Fibroblast of skin of scalp (primary cell): ENCODE measurements at regions not wholly inside any gene's neighbourhood (a gene's known extent, or its start where the extent isn't known, plus 50 kb on each side); places are given as distances from the start of the nearest gene placed in this dataset.
"Not testable (repeated sequence)": the region's sequence is repeated elsewhere in the genome, so short reads cannot be mapped to it uniquely, and the experiment has no call there.

Source experiments
- DNase-seq: peaks from one replicate; pipeline ENCODE4 v3.0.0-alpha.2; 2013

DNA sequence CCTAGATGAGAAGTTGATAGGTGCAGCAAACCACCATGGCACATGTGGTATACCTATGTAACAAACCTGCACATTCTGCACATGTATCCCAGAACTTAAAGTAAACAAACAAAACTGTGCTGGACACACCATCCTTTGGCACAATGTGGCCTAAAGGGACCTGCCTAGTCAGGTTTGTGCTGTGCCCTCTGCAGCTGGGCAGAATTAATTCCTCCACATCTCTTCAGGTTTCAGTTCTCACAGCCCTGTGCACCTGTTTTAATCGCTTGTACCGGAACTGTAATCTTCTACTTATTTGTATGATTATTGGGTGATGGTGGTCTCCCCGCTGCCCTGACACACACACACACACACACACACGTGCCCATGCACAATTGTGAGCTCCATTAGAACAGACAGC is 252.7 kb downstream of the ACTR3B start:
- no peak for DNase-seq

DNA sequence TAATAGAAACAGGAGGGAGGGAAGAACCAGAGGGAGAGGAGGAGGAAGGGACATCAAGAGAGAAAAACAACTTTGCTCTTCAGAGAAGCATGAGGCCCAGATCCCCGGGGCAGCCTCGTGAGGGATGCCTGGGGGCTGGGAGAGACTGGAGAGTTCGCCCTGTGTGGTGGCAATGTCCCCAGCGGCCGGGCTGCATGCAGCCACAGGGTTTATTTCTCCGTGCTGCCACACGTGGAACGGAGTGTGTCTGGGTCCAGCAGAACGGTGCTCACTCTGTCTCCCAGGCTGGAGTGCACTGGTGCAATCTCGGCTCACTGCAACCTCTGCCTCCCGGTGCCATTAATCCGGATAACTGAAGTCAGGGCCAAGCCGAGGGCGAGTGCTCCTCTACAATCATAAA is 257.7 kb downstream of the ACTR3B start:
- DNase-seq, result no peak

GRCh38 chr7:153021542-153021941 is 262.0 kb downstream of the ACTR3B start:
- no peak for DNase-seq

DNA sequence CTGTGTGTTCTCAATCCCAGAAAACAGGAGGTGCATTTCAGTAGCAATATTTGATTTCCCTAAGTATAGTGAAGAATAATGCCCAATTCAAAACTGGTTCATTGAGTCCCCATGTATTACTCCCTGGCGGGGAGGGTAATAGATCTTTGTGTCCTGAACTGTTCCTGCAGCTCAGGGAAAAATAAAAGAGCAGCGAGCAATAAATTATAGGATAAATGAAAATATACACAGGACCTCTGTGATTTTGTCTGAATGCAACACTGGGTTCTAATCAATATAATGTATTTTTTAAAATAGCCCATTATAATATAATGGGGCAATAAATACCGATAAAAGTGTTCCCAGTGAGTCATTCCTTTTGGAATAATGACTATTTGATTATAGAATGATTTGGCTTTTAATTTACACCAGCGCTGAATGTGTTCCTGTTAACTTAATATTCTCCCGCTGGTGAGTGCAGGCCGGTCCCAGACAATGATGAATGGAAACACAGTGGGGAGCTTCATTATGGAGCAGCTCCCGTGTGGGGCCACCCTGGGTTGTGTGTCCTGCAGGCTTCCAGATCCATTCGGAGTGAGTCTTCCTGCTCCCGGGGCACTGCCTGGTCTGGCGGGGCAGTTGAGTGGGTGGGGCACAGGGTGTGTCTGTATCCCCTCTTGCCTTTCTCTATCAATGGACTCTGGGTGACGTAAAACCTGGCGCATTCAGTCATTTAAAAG is 263.1 kb downstream of the ACTR3B start:
- DNase-seq, result no peak

DNA sequence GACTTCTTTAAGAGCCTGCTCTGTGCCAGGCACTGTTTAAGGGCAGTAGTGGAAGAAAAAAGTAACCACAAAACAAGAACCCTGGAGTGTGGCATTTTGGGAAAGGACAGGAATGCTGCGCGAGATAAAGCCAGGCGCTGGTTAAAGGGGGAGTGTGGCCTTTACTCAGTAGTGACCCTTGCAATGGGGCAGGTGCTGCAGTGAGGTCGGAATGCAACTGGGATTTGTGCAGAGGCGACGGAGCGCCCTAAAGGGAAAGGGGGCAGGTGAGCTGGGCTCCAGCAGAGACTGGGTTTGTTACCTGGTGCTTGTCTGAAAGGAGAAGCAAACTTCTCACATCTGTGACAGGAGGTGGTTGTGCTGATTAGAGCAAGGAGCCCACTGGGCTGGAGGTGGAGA is 263.6 kb downstream of the ACTR3B start:
- no peak for DNase-seq

DNA sequence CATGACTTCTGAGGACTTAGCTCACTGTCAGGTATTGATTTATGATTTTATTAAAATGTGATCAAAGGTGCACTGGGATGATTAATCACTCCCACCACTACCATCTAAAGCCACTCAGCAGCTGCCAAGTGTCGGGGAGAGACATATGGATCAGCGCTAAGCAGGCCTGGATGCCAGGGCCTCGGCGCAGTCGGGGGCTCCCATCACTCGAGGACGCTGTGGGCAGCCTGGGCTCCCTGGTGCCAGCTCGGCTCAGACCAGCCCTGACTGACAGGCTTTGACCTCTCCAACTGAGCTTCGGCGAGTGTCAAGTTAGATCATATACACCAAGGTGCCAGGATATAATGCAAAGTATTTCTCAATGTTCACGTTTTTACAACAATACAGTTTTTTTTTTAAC is 267.7 kb downstream of the ACTR3B start:
- no peak for DNase-seq

DNA sequence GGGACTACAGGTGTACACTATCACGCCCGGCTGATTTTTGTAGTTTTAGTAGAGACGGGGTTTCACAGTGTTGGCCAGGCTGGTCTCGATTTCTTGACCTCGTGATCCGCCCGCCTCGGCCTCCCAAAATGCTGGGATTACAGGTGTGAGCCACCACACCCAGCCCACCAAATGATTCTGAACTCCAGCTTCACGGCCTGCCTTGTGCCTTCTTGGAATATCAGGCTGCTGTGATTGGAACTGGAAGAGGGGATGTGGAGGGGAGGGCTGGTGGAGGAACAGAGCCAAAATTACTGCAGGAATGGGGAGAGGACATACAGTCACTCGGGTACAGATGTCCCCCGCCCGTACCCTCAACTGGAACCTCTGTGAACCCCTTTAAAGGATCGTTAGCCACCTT is 268.4 kb downstream of the ACTR3B start:
- DNase-seq, result no peak

DNA sequence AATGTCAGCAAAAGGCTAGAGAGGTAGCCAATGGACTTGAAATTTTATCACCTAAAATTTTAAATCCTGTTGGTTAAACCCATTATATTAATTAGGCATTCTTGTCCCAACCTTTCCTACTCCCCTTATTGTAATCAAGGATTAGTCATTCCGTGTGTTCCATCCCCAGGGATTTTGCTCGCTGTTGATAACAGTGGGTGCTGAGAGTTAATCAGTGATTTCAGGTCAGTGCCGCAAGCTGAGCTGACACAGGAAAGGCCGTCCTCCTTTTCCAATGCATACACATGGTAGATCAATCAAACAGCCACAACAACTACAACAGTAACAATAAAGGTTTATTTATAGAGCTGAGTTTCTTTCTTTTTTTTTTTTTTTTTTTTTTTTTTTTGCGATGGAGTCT is 271.4 kb downstream of the ACTR3B start:
- no peak for DNase-seq

- DNase-seq, result no peak
Observed at GRCh38 chr7:153034791-153035190, 275.2 kb downstream of the ACTR3B start.

- no peak for DNase-seq
Observed at GRCh38 chr7:153036396-153037063, 277.0 kb downstream of the ACTR3B start.

- DNase-seq, result no peak
Observed at GRCh38 chr7:153043440-153043839, 283.9 kb downstream of the ACTR3B start.

- no peak for DNase-seq
Observed at GRCh38 chr7:153044981-153045380, 285.4 kb downstream of the ACTR3B start.

GRCh38 chr7:153047079-153047959 is 287.8 kb downstream of the ACTR3B start:
- DNase-seq, result no peak

DNA sequence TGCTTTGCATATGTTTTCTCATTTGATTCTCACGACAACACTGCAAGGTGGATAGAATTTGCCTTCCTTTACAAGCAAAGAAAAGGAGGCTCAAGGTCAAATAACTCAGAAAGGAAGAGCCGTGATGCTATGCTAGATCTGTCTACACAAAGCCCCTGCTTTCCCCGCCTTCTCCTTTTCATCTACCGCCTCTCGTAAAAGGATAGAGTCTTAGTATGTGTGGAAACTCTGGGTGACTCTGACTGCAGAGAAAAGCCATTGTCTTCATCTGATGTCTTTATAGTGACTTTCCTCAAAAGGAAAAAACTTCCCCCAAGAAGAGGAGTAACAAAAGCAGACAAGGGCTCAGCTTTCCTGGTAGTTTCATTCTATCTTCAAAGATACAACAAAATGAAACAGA is 292.7 kb downstream of the ACTR3B start:
- DNase-seq, result no peak

- no peak for DNase-seq
Observed at GRCh38 chr7:153061910-153062528, 302.5 kb downstream of the ACTR3B start.

GRCh38 chr7:153065051-153065450 is 305.5 kb downstream of the ACTR3B start:
- DNase-seq, result no peak

DNA sequence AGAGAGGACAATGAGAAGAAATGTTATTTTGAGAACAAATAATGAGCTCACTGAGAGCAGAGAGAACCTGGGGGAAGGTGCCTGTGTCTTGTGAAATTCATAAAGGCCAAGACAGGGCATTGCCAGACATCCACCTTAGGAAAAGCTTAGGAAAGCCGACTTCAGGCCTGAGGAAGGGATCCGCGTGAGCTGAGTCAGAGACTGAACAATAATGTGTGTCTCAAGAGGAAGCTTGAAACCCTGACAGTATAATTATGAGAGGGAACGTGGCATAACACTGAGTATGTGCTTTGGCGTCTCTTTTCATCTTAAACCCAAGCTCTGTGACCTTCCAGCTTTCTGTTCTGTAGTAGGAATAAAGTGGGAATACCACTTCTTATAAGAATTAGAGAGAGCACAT is 307.2 kb downstream of the ACTR3B start:
- no peak for DNase-seq

DNA sequence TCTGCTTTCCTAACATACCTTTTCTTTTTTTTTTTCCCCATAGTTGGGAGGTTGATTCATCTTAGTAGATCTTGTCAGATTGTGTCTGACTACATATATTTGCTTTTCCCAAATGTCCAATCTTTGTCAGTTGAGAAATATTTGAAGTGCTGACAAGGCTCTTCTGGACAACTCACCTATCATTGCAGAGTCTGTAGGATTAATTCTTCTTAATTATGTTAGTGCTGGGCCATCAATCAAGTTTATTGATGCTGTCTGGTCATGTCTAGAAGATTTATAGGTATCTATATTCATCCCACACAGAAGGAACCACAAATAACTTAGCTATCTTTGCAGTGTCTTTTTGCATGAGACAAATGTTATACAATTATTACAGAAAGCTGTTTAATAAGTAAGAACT is 310.6 kb downstream of the ACTR3B start:
- no peak for DNase-seq

- DNase-seq, result no peak
Observed at GRCh38 chr7:153072806-153073205, 313.3 kb downstream of the ACTR3B start.

- not testable (repeated sequence) for DNase-seq
Observed at GRCh38 chr7:153076289-153076688, 316.7 kb downstream of the ACTR3B start.

- no peak for DNase-seq
Observed at GRCh38 chr7:153081496-153081895, 321.9 kb downstream of the ACTR3B start.

DNA sequence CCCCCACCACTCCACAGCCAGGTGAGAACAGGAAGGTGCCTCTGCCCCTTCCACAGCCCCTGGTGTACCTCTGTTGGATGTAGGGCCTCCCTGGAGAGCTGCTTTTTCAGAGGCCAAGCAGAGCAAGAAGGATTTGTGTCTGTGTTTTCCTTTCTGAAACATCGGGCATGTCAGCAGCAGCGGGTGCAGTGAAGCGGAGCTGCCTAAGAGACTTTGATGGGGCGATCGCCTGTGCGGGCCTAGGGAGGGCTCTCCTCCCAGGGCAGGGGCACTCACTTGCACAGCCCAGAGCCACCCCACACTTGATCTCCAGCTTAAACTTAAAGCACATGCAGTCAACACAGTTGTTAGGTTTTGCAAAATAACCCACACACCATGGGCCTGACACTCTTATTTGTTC is 324.7 kb downstream of the ACTR3B start:
- no peak for DNase-seq

- DNase-seq, result no peak
Observed at GRCh38 chr7:153087498-153087897, 327.9 kb downstream of the ACTR3B start.
